RCC 7860 (cell line): ENCODE measurements at regions not wholly inside any gene's neighbourhood (a gene's known extent, or its start where the extent isn't known, plus 50 kb on each side); places are given as distances from the start of the nearest gene placed in this dataset.

ENCODE experiments used
- DNase-seq: peaks from one replicate; pipeline ENCODE4 v3.0.0-alpha.2; 2015; ENCODE audit warnings: low spot score
- FAIRE-seq: peaks from 2 replicates; lab custom pipeline; 2012; peaks lifted over from hg19 to GRCh38; lab: Jason Lieb, UNC

DNA sequence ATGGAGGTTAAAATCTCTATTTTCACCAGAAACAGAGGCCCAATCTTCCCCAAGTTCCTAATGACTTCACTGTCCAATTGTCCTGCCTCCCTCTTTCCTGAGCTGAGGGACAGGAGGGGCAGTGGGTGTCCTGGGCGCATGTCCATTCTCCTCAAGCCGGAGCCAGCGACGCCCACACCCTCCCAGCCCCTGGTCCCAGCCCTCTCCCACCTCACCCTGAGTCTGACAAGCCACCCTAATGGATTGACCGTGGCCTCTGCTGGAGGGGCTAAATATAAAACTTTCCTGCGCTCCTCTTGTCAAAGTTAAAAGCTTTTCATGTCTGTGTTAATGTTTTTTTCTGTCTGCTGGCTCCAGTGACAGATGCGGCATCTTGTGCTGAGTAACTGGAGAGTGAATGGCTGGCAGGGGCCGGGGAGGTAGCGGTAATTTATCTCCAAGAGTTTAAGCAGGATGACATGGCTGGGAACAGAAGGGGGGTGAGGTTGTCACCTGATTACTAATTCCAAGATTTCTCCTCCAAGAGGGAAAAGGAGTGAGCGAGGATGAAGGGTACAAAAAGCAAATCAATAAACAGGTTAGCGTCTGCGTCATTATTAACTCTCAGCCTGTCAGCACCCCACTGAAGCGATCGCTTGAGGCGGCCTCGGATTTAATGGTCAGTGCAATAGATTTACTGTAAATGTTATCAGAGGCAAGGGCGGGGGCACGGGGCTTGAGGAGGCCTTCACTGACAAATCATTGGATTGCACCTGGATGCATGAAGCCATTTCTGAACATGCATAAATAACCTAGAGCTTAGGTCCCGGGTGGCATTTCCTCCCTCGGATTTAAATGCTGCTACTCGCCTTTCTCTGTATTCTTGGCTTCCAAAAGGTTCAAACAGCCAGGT, 118.1 kb upstream of the MAFB start:
- DNase-seq = no peak
- no peak for FAIRE-seq

DNA sequence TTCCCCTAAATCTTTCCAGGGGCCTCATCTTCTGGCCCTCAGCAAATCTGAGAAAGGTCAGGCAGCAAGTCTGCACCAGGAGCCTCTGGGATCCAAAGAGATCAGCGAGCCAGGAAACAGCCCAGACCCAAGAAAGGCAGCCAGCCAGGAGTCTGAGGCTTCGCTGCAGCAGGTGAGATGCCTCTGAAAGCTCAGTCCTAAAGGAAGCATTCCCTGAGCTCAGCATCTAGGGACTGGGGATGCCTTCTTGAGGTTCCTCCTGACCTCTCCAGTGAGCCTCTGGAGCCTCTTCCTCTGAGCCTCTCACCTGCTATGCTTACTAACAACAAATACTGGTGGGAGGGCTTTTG, 118.8 kb upstream of the MAFB start:
- DNase-seq = no peak
- no peak for FAIRE-seq

- FAIRE-seq (no peak), DNase-seq (no peak)
These were observed 119.9 kb upstream of the MAFB start for GRCh38 chr20:40808936-40809335.

GRCh38 chr20:40809361-40809760, 120.3 kb upstream of the MAFB start:
- no peak for FAIRE-seq

DNA sequence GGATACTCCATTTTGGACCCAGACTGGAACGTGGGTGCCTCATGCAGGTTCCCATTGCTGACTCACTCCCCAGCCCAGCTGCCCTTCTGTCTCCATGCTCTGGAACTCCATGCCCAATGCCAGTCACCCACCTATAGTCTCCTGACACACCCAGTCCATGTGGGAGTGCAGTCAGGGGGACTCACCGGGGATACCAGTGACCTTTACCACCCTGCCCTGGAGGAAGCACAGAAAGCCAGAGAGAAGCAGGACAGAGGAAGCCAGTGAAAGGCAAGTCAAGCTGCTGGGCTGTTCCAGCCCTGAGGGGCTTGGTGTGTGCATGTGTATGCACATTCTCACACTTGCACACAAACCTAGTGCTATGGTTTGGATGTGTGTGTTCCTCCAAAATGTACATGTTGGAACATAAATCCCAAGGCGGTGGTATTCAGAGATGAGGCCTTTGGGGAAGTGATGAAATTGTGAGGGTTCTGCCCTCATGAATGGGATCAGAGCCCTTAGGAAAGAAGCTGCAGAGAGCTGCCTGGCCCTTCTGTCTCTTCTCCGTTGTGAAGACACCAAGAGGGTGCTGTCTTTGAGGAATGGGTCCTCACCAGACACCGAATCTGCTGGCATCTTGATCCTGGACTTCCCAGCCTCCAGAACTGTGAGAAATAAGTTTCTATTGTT, 121.4 kb upstream of the MAFB start:
- DNase-seq (no peak), FAIRE-seq (no peak)

More at GRCh38 chr20:40809361-40809760, 120.3 kb upstream of the MAFB start:
- no peak for DNase-seq

DNA sequence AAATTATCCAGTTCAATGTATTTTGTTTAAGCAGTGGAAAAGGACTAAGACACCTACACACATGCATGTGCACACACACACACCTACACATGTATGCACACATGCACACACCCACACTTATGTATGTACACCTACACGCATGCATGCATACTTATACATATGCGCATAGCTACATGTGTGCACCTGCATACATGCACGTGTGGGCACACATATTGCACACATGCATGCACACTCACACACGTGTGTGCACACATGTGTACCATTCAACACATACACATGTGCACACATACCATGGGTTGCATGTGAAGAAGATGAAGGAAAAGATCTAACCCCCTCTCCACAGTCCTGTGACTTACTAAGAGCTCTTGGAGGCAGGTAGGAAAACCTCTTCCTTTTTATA, 122.0 kb upstream of the MAFB start:
- FAIRE-seq (no peak), DNase-seq (no peak)

- FAIRE-seq = no peak
These were observed 122.8 kb upstream of the MAFB start for GRCh38 chr20:40811660-40812414.

GRCh38 chr20:40812415-40812925, 123.4 kb upstream of the MAFB start:
- FAIRE-seq = no peak

More at GRCh38 chr20:40811660-40812414, 122.8 kb upstream of the MAFB start:
- no peak for DNase-seq

GRCh38 chr20:40813029-40813431, 124.0 kb upstream of the MAFB start:
- FAIRE-seq = no peak
- no peak for DNase-seq

More at GRCh38 chr20:40812415-40812925, 123.4 kb upstream of the MAFB start:
- no peak for DNase-seq

GRCh38 chr20:40813708-40814630, 124.9 kb upstream of the MAFB start:
- DNase-seq = no peak

DNA sequence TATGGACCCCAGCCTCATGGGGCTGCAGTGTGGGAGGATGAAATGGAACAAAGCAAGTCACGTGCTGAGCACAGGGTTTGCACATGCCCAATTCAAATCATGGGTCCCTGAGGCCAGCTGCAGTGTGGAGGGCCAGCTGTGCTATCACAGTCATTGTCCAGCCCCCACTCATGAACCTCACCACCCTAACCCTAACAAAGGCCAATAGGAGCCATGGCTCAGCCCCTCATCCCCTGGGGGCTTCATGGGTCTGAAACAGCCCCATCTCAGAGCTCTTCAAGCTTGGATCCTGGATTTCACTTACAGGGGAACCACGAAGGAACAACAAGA, 125.6 kb upstream of the MAFB start:
- DNase-seq = no peak

More at GRCh38 chr20:40813708-40814630, 124.9 kb upstream of the MAFB start:
- FAIRE-seq = no peak

DNA sequence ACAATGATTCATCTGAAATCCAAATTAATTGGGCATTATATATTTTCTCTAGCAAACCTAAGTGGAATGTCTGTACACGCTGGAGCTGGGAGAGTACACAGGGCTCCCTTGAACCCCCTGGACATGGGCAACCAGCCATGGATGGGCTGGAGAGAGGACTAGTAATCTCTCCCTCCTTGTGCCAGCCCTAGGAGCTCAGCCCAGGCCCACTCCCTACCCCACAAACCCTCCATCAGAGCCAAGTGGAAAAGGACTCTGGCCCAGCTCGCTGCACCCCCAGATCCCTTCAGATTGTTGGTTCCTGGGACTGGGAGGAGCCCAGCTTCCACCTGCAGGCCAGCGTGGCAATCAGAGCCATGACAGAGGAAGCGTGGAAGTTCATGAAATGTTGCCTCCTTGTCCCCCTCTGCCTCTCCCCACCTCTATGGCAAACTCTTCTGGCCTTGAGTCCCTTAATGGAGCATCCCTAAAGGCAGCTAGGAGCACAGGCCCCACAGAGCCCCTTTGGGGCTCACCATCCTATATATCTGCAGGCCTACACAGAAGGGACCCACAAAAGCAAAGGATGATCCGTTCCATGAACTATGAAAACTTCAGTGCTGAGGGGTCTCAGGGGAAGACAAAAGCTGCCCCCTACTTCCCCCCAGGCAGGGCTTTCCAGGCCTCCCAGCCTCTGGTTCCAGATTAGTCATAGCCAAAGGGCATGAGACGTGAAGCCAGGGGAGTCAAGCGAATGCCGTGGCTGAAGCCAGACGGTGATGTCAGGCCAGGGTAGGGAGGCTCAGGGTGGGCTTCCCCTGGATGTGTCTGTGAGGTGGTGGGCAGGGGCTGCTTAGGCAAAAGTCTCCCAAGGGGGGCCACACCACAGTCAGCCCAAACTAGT, 126.4 kb upstream of the MAFB start:
- no peak for FAIRE-seq

More for the DNA sequence above, 125.6 kb upstream of the MAFB start:
- no peak for FAIRE-seq

GRCh38 chr20:40816039-40816352, 127.0 kb upstream of the MAFB start:
- DNase-seq (no peak), FAIRE-seq (no peak)

More for the DNA sequence above, 126.4 kb upstream of the MAFB start:
- no peak for DNase-seq

- no peak for FAIRE-seq
- DNase-seq = no peak
These were observed 132.4 kb upstream of the MAFB start for GRCh38 chr20:40821429-40821828.

DNA sequence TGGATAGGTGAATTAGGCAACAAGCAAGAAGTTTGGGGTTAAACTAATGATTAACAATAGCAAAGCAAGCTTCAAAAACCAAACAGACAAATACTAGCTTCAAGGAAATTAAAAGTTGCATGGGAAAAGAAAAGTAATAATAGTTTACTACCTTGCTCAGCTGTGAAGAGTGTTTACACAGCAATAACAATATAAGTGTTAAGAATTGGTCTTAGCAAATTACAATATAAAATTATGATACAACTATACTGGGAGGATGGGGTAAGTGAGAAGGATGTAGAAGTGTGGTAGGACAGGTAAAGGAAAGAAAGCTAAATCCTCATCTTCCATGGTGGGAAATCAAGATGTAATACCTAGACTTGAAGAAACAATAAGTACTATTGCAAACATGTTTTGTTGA, 137.7 kb upstream of the MAFB start:
- FAIRE-seq (no peak), DNase-seq (no peak)

DNA sequence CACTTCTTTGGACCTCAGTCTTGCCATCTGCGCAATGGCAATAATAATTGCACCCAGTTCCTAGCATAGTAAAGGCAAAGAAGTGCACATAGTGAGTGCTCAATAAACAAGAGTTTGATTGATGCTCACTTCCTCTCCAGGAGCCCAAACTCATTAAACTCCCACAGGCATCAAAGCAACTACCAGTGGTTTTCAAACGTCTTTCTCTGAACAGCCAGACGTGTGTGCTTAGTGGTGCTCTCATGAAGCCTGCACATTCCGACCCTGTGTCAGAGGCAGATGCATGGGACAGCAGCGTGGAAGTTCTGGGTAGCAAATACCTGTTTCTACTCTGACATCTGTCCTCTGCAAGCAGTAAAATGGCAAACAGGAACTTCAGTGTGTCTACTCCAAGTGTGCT, 146.3 kb upstream of the MAFB start:
- DNase-seq = no peak
- no peak for FAIRE-seq

GRCh38 chr20:40838509-40838908, 149.5 kb upstream of the MAFB start:
- FAIRE-seq (no peak), DNase-seq (no peak)

- no peak for DNase-seq
- FAIRE-seq = no peak
These were observed 154.2 kb upstream of the MAFB start for GRCh38 chr20:40843251-40843650.

DNA sequence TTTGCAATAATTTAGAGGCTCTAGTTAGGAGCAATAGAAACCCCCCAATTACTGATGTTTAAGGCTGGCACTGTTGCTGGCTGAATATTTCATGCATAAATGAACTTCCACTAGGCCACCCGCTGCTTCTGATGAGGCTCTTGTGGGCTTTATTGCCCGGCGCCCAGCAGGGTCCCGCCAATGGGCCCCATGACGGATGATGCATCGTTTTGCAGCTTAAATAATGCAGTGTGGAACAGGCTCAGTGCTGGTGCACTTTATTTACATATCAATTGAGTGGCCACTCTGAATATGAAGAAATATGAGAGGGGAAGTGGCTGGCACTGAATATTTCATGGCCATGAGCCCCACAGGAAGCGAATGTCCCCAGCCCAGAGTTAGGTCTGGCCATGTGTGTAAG, 155.3 kb upstream of the MAFB start:
- FAIRE-seq = no peak
- DNase-seq = no peak
